Stimulated activated CD4-positive, alpha-beta T cell treated with anti-CD3 and anti-CD28 coated beads, Interleukin-4, amount 100 ng/mL, for 48 hours (primary cell): ENCODE measurements at regions not wholly inside any gene's neighbourhood (a gene's known extent, or its start where the extent isn't known, plus 50 kb on each side); places are given as distances from the start of the nearest gene placed in this dataset.

Source experiments
- DNase-seq, 2 donors: peaks; one replicate each; pipeline ENCODE4 v3.0.0-alpha.2; 2020; ENCODE audit warnings: low read depth in 2 of 2

DNA sequence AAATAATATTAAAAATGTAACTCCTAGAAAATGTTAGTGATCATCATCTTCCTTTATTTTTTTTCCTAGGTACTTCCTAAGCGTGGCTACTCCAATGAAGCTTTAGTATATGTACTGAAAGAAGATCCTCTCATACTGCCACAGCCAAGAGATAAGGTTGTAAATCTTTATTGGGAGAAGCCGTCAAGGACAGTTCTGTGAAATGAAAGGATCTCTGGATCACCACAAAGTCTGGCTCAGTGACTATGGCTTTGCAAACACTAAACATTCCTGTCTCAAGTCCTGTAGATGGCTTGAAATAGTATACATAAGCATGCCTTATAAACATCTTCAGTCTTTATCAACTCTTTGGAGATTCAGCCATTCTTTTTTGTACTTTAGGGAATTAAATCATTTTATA is 61.2 kb upstream of the DPH5 start:
- no peak for DNase-seq

- peak; percentile 8 to 41 for DNase-seq
Measured at GRCh38 chr1:101081496-101082488, 56.2 kb upstream of the DPH5 start.

GRCh38 chr1:101080859-101081258 is 55.3 kb upstream of the DPH5 start:
- DNase-seq, result no peak

GRCh38 chr1:101079341-101079740 is 53.8 kb upstream of the DPH5 start:
- no peak for DNase-seq

- no peak for DNase-seq
Measured at GRCh38 chr1:101077849-101078248, 52.3 kb upstream of the DPH5 start.

GRCh38 chr1:101075926-101076325 is 50.3 kb upstream of the DPH5 start:
- no peak for DNase-seq
